ENCODE measurements at regions not wholly inside any gene's neighbourhood (a gene's known extent, or its start where the extent isn't known, plus 50 kb on each side); places are given as distances from the start of the nearest gene placed in this dataset.

DNA sequence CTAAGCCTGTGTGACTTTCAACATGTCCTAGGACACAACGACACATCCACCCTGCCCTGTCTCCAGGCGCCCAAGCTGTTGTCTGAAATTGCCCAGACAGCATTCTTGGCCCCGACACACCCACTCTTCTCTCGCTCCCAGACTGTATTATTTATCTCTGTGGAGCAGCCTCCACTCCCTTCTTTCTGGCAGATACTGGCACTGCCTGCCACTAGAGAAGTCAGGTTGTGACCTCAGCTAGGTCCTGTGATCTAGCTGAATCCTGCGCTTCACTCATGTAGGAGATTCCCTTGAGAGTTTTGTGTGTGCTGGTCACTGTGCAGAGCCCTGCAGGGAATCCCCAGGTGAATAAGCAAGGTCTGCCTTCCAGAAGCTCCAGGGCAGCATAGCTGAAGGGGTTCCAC is 77.1 kb upstream of the TNP1 start:
- no peaks in the 10 kb centered on the region for H3K36me3 ChIP-seq (ENCODE audit: low read depth)
- no peaks in the 10 kb centered on the region for H3K9me2 ChIP-seq (ENCODE audit: insufficient read depth)
- H3K4me2 ChIP-seq: no peak overlapping the region
- no peaks in the 10 kb centered on the region for H3K27me3 ChIP-seq (ENCODE audit: insufficient read depth, low read depth)
- peak in 1 of 2 experiments; percentile 8 for DNase-seq
- ChIA-PET CTCF (no interaction called here), POLR2A (ENCODE audit: unreplicated experiment) (interaction anchor here (0.6 to 0.7 kb wide), 2 partner anchors 225 to 593 kb away, joined by 3 read pairs; no protein-coding TSS in a partner anchor)
- no peak overlapping the region for H3K4me3 ChIP-seq
- intact Hi-C loops (cut with micrococcal nuclease; ENCODE audit: unreplicated experiment): no loop called here
- H3K27ac ChIP-seq: no peak overlapping the region
- H3K4me1 ChIP-seq (replicated peaks; ENCODE audit: insufficient read depth): no peaks in the 10 kb centered on the region
- TF ChIP-seq, protein P1, sequence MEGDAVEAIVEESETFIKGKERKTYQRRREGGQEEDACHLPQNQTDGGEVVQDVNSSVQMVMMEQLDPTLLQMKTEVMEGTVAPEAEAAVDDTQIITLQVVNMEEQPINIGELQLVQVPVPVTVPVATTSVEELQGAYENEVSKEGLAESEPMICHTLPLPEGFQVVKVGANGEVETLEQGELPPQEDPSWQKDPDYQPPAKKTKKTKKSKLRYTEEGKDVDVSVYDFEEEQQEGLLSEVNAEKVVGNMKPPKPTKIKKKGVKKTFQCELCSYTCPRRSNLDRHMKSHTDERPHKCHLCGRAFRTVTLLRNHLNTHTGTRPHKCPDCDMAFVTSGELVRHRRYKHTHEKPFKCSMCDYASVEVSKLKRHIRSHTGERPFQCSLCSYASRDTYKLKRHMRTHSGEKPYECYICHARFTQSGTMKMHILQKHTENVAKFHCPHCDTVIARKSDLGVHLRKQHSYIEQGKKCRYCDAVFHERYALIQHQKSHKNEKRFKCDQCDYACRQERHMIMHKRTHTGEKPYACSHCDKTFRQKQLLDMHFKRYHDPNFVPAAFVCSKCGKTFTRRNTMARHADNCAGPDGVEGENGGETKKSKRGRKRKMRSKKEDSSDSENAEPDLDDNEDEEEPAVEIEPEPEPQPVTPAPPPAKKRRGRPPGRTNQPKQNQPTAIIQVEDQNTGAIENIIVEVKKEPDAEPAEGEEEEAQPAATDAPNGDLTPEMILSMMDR (conservative IDR thresholded peaks at IDR 0.05): no peak
- TF ChIP-seq EZH2 (IDR thresholded peaks at IDR 0.05; ENCODE audit: low read depth): no peak
- H3K79me2 ChIP-seq (ENCODE audit: low read depth): no peaks in the 10 kb centered on the region
- H3F3A ChIP-seq (ENCODE audit: insufficient read depth, low read depth): no peaks in the 10 kb centered on the region
- H4K20me1 ChIP-seq (ENCODE audit: insufficient read depth): no peaks in the 10 kb centered on the region
- H3K9me3 ChIP-seq (ENCODE audit: insufficient read depth, low read depth): no peaks in the 10 kb centered on the region
- no peak overlapping the region for H2AFZ ChIP-seq
- BruUV-seq (replicated peaks): no TSS peak

DNA sequence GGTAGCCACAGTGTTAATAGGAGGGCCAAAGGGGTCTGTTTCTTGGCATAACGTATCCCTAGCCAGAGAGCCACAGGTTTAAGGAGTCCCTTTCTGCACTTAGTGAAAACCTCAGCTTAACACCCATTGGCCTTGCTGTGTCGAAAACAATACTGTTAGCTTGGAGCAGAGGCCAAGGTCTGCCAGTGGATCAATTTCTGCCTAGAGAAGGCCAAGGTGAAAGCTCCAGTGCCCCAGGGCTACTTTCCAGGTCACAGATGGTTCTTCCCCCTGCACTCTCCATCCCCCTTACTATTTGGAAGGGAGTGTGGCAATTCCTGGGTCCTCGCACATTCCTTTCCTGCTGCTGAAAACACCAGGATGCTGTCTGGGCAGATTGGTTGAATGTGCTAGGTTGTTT is 74.8 kb upstream of the TNP1 start:
- Histone ChIP-seq H3K36me3 (ENCODE audit: low read depth) (no peaks in the 10 kb centered on the region), H3K79me2 (ENCODE audit: low read depth) (no peaks in the 10 kb centered on the region), H3K4me2 (no peak overlapping the region), H3K4me1 (replicated peaks; ENCODE audit: insufficient read depth) (no peaks in the 10 kb centered on the region), H4K20me1 (ENCODE audit: insufficient read depth) (no peaks in the 10 kb centered on the region), H3K27me3 (ENCODE audit: insufficient read depth, low read depth) (no peaks in the 10 kb centered on the region), H3K4me3 (no peak overlapping the region), H3F3A (ENCODE audit: insufficient read depth, low read depth) (no peaks in the 10 kb centered on the region), H3K9me3 (ENCODE audit: insufficient read depth, low read depth) (no peaks in the 10 kb centered on the region), H3K9me2 (ENCODE audit: insufficient read depth) (no peaks in the 10 kb centered on the region), H2AFZ (no peak overlapping the region), H3K27ac (no peak overlapping the region)
- ChIA-PET POLR2A (ENCODE audit: unreplicated experiment) (no interaction called here), CTCF (no interaction called here)
- no TSS peak for BruUV-seq (replicated peaks)
- no peak for DNase-seq
- TF ChIP-seq, protein P1 (conservative IDR thresholded peaks at IDR 0.05): no peak
- TF ChIP-seq EZH2 (IDR thresholded peaks at IDR 0.05; ENCODE audit: low read depth): no peak
- intact Hi-C loops (cut with micrococcal nuclease; ENCODE audit: unreplicated experiment): no loop called here

DNA sequence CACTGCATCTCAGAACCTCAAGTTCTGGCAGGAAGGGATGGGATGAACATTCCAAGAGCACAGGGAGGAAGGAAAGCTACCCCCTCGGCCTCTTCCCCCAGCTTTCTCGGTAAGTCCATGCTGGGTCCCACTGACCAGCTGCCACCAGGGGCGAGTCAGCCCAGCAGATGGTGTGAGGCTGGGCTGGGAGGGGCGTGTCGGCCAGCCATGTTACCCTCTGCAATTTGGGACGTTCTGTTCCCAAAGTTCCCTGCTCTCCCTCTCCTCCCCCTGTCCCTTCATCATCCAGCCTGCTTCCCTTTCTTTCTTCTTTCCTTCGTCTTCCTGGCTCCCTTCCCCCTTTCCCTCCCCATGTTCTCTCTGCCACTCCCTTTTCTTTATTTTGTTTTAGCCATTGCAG is 74.3 kb upstream of the TNP1 start:
- Histone ChIP-seq H3K9me2 (ENCODE audit: insufficient read depth) (no peaks in the 10 kb centered on the region), H3F3A (ENCODE audit: insufficient read depth, low read depth) (no peaks in the 10 kb centered on the region), H3K9me3 (ENCODE audit: insufficient read depth, low read depth) (no peaks in the 10 kb centered on the region), H4K20me1 (ENCODE audit: insufficient read depth) (no peaks in the 10 kb centered on the region), H3K4me2 (no peak overlapping the region), H3K36me3 (ENCODE audit: low read depth) (no peaks in the 10 kb centered on the region), H3K4me3 (no peak overlapping the region), H2AFZ (no peak overlapping the region), H3K27me3 (ENCODE audit: insufficient read depth, low read depth) (no peaks in the 10 kb centered on the region), H3K79me2 (ENCODE audit: low read depth) (no peaks in the 10 kb centered on the region), H3K27ac (no peak overlapping the region), H3K4me1 (replicated peaks; ENCODE audit: insufficient read depth) (no peaks in the 10 kb centered on the region)
- ChIA-PET CTCF (no interaction called here), POLR2A (ENCODE audit: unreplicated experiment) (no interaction called here)
- intact Hi-C loops (cut with micrococcal nuclease; ENCODE audit: unreplicated experiment): no loop called here
- no peak for DNase-seq
- TF ChIP-seq, protein P1 (conservative IDR thresholded peaks at IDR 0.05): no peak
- TF ChIP-seq EZH2 (IDR thresholded peaks at IDR 0.05; ENCODE audit: low read depth): no peak
- no TSS peak for BruUV-seq (replicated peaks)

Data from PC-9 (cell line).